SU-DHL-6 (cell line): ENCODE measurements at regions not wholly inside any gene's neighbourhood (a gene's known extent, or its start where the extent isn't known, plus 50 kb on each side); places are given as distances from the start of the nearest gene placed in this dataset.

Experiments
- CTCF ChIP-seq: fragments of 200-600 bp; sonication (generic); IDR thresholded peaks from one replicate; pipeline ENCODE4 v1.5.1; 2017; ENCODE audit warnings: antibody characterized with exemption, mild to moderate bottlenecking, low read length, moderate library complexity; ENCODE audit not compliant: insufficient read depth, poor library complexity, severe bottlenecking
- EZH2phosphoT487 ChIP-seq: fragments of 200-600 bp; sonication (generic), shearing (Covaris generic); conservative IDR thresholded peaks from 2 replicates; pipeline ENCODE4 v1.6.1; 2018; ENCODE audit warnings: mild to moderate bottlenecking, antibody characterized with exemption, low read length, moderate library complexity, mixed read lengths

- TF ChIP-seq CTCF (no peak), EZH2phosphoT487 (no peak)
Observed at GRCh38 chr13:73948848-73949529, 185.2 kb downstream of the KLF12 start.
